DMS 273 treated with DMSO at 0.1 percent for 48 hours (cell line): ENCODE measurements at regions not wholly inside any gene's neighbourhood (a gene's known extent, or its start where the extent isn't known, plus 50 kb on each side); places are given as distances from the start of the nearest gene placed in this dataset.
"Not testable (repeated sequence)": the region's sequence is repeated elsewhere in the genome, so short reads cannot be mapped to it uniquely, and the experiment has no call there.

Experiments
- DNase-seq: peaks from one replicate; lab custom pipeline; 2025; lab: John Stamatoyannopoulos, UW

- DNase-seq, result no peak
These were observed 198.3 kb downstream of the CHIC2 start for GRCh38 chr4:53866055-53866454.

GRCh38 chr4:53865054-53865453 is 199.4 kb downstream of the CHIC2 start:
- DNase-seq, result no peak

GRCh38 chr4:53863736-53864365 is 200.6 kb downstream of the CHIC2 start:
- no peak for DNase-seq

GRCh38 chr4:53863158-53863557 is 201.2 kb downstream of the CHIC2 start:
- no peak for DNase-seq

- DNase-seq, result no peak
These were observed 202.4 kb downstream of the CHIC2 start for GRCh38 chr4:53861856-53862610.

GRCh38 chr4:53859305-53859704 is 205.1 kb downstream of the CHIC2 start:
- no peak for DNase-seq

- DNase-seq, result no peak
These were observed 205.7 kb downstream of the CHIC2 start for GRCh38 chr4:53858744-53859143.

- no peak for DNase-seq
These were observed 208.7 kb downstream of the CHIC2 start for GRCh38 chr4:53855581-53856250.

- DNase-seq, result no peak
These were observed 209.3 kb downstream of the CHIC2 start for GRCh38 chr4:53854991-53855568.

GRCh38 chr4:53852343-53852742 is 212.1 kb downstream of the CHIC2 start:
- DNase-seq, result no peak

- no peak for DNase-seq
These were observed 216.4 kb downstream of the CHIC2 start for GRCh38 chr4:53847965-53848364.

- DNase-seq, result no peak
These were observed 219.9 kb downstream of the CHIC2 start for GRCh38 chr4:53844551-53844950.

- DNase-seq, result no peak
These were observed 220.3 kb downstream of the CHIC2 start for GRCh38 chr4:53844133-53844532.

- DNase-seq, result no peak
These were observed 222.7 kb downstream of the CHIC2 start for GRCh38 chr4:53841711-53842110.

GRCh38 chr4:53840643-53841042 is 223.8 kb downstream of the CHIC2 start:
- no peak for DNase-seq

GRCh38 chr4:53833302-53834003 is 231.0 kb downstream of the CHIC2 start:
- DNase-seq, result not testable (repeated sequence)

- no peak for DNase-seq
These were observed 231.9 kb downstream of the CHIC2 start for GRCh38 chr4:53832549-53832948.

GRCh38 chr4:53830511-53830910 is 233.9 kb downstream of the CHIC2 start:
- no peak for DNase-seq

- DNase-seq, result no peak
These were observed 230.0 kb upstream of the LNX1 start for GRCh38 chr4:53821179-53821851.

- no peak for DNase-seq
These were observed 226.8 kb upstream of the LNX1 start for GRCh38 chr4:53818104-53818503.

- no peak for DNase-seq
These were observed 225.3 kb upstream of the LNX1 start for GRCh38 chr4:53816561-53816960.

GRCh38 chr4:53815281-53815680 is 224.0 kb upstream of the LNX1 start:
- DNase-seq, result no peak
